ENCODE measurements at regions not wholly inside any gene's neighbourhood (a gene's known extent, or its start where the extent isn't known, plus 50 kb on each side); places are given as distances from the start of the nearest gene placed in this dataset.
"Not testable (repeated sequence)": the region's sequence is repeated elsewhere in the genome, so short reads cannot be mapped to it uniquely, and the experiment has no call there.

GRCh38 chr10:61215246-61215645 is 237.9 kb downstream of the TMEM26 start:
- ChIA-PET POLR2A (no interaction called here), CTCF (interaction anchor here (1.0 to 1.1 kb wide), 2 partner anchors 25 to 190 kb away, joined by 3 read pairs; no protein-coding TSS in a partner anchor)
- Histone ChIP-seq H3K9me3 (ENCODE audit: control insufficient read depth, insufficient read depth, low read length) (no peaks in the 10 kb centered on the region), H3K27ac (ENCODE audit: low read depth, low read length) (no peak overlapping the region), H3K27me3 (ENCODE audit: control insufficient read depth, insufficient read depth, low read length) (no peaks in the 10 kb centered on the region), H3K4me3 (ENCODE audit: low read depth, low read length) (no peak overlapping the region)
- TF ChIP-seq CTCF (IDR thresholded peaks at IDR 0.05; ENCODE audit: low read depth, low read length): no peak
- no peak for DNase-seq (ENCODE audit: low read depth, low spot score)

GRCh38 chr10:61211468-61211867 is 241.7 kb downstream of the TMEM26 start:
- CTCF ChIA-PET: no interaction called here

GRCh38 chr10:61197057-61197456 is 253.1 kb upstream of the RHOBTB1 start:
- POLR2A ChIA-PET: no interaction called here
- no peak overlapping the region for H3K27ac ChIP-seq (ENCODE audit: low read depth, low read length)
- CTCF ChIA-PET: interaction anchor here (1.2 to 1.3 kb wide), 2 partner anchors 57 to 235 kb away, joined by 3 to 4 read pairs; no protein-coding TSS in a partner anchor
- peaks cover 7% of the 10 kb centered on the region for H3K9me3 ChIP-seq (ENCODE audit: control insufficient read depth, insufficient read depth, low read length)
- no peak for DNase-seq (ENCODE audit: low read depth, low spot score)
- H3K4me3 ChIP-seq (ENCODE audit: low read depth, low read length): no peak overlapping the region
- no peak for TF ChIP-seq CTCF (IDR thresholded peaks at IDR 0.05; ENCODE audit: low read depth, low read length)
- peaks cover 7% of the 10 kb centered on the region for H3K27me3 ChIP-seq (ENCODE audit: control insufficient read depth, insufficient read depth, low read length)

More at GRCh38 chr10:61211468-61211867, 241.7 kb downstream of the TMEM26 start:
- POLR2A ChIA-PET: no interaction called here
- no peak for DNase-seq (ENCODE audit: low read depth, low spot score)
- no peak for TF ChIP-seq CTCF (IDR thresholded peaks at IDR 0.05; ENCODE audit: low read depth, low read length)
- no peaks in the 10 kb centered on the region for H3K27me3 ChIP-seq (ENCODE audit: control insufficient read depth, insufficient read depth, low read length)
- H3K9me3 ChIP-seq (ENCODE audit: control insufficient read depth, insufficient read depth, low read length): no peaks in the 10 kb centered on the region
- no peak overlapping the region for H3K4me3 ChIP-seq (ENCODE audit: low read depth, low read length)
- no peak overlapping the region for H3K27ac ChIP-seq (ENCODE audit: low read depth, low read length)

- ChIA-PET CTCF (no interaction called here), POLR2A (no interaction called here)
- H3K4me3 ChIP-seq (ENCODE audit: low read depth, low read length): no peak overlapping the region
- no peak overlapping the region for H3K27ac ChIP-seq (ENCODE audit: low read depth, low read length)
- H3K9me3 ChIP-seq (ENCODE audit: control insufficient read depth, insufficient read depth, low read length): peaks cover 7% of the 10 kb centered on the region
- DNase-seq (ENCODE audit: low read depth, low spot score): no peak
- H3K27me3 ChIP-seq (ENCODE audit: control insufficient read depth, insufficient read depth, low read length): peaks cover 7% of the 10 kb centered on the region
- no peak for TF ChIP-seq CTCF (IDR thresholded peaks at IDR 0.05; ENCODE audit: low read depth, low read length)
Measured at GRCh38 chr10:61195211-61195610, 251.2 kb upstream of the RHOBTB1 start.

GRCh38 chr10:61192589-61192988 is 248.6 kb upstream of the RHOBTB1 start:
- H3K27ac ChIP-seq (ENCODE audit: low read depth, low read length); DNase-seq (ENCODE audit: low read depth, low spot score); H3K4me3 ChIP-seq (ENCODE audit: low read depth, low read length); H3K27me3 ChIP-seq (ENCODE audit: control insufficient read depth, insufficient read depth, low read length); CTCF ChIA-PET; H3K9me3 ChIP-seq (ENCODE audit: control insufficient read depth, insufficient read depth, low read length); POLR2A ChIA-PET: not testable (repeated sequence)

GRCh38 chr10:61192042-61192441 is 248.1 kb upstream of the RHOBTB1 start:
- ChIA-PET CTCF (no interaction called here), POLR2A (no interaction called here)
- no peak for DNase-seq (ENCODE audit: low read depth, low spot score)
- no peak overlapping the region for H3K27ac ChIP-seq (ENCODE audit: low read depth, low read length)
- no peak overlapping the region for H3K4me3 ChIP-seq (ENCODE audit: low read depth, low read length)
- peaks cover 7% of the 10 kb centered on the region for H3K27me3 ChIP-seq (ENCODE audit: control insufficient read depth, insufficient read depth, low read length)
- no peak for TF ChIP-seq CTCF (IDR thresholded peaks at IDR 0.05; ENCODE audit: low read depth, low read length)
- peaks cover 7% of the 10 kb centered on the region for H3K9me3 ChIP-seq (ENCODE audit: control insufficient read depth, insufficient read depth, low read length)
